ENCODE measurements at regions not wholly inside any gene's neighbourhood (a gene's known extent, or its start where the extent isn't known, plus 50 kb on each side); places are given as distances from the start of the nearest gene placed in this dataset.
A peak's percentile ranks its signal among the peaks of the same experiment; 100 is the strongest.

GRCh38 chr12:30506411-30506810, 189.3 kb downstream of the IPO8 start:
- DNase-seq: no peak

- DNase-seq: no peak
Measured at GRCh38 chr12:30501718-30502117, 194.0 kb downstream of the IPO8 start.

- no peak for DNase-seq
Measured at GRCh38 chr12:30500532-30500931, 195.1 kb downstream of the IPO8 start.

GRCh38 chr12:30485230-30485890, 210.3 kb downstream of the IPO8 start:
- DNase-seq: no peak

GRCh38 chr12:30484658-30485057, 211.0 kb downstream of the IPO8 start:
- DNase-seq: no peak

GRCh38 chr12:30482650-30483049, 213.0 kb downstream of the IPO8 start:
- DNase-seq: no peak

- DNase-seq: no peak
Measured at GRCh38 chr12:30473274-30473673, 222.4 kb downstream of the IPO8 start.

GRCh38 chr12:30466093-30466585, 229.5 kb downstream of the IPO8 start:
- DNase-seq: no peak

GRCh38 chr12:30463636-30464035, 232.0 kb downstream of the IPO8 start:
- DNase-seq: no peak

GRCh38 chr12:30462249-30462648, 233.4 kb downstream of the IPO8 start:
- no peak for DNase-seq

- DNase-seq: no peak
Measured at GRCh38 chr12:30461026-30461615, 234.5 kb downstream of the IPO8 start.

- DNase-seq: no peak
Measured at GRCh38 chr12:30458453-30458852, 237.2 kb downstream of the IPO8 start.

GRCh38 chr12:30457621-30458289, 237.9 kb downstream of the IPO8 start:
- peak; percentile 95 for DNase-seq

GRCh38 chr12:30450872-30451271, 244.8 kb downstream of the IPO8 start:
- peak; percentile 42 for DNase-seq

GRCh38 chr12:30450226-30450625, 245.4 kb downstream of the IPO8 start:
- DNase-seq: no peak

- DNase-seq: no peak
Measured at GRCh38 chr12:30448038-30448437, 247.6 kb downstream of the IPO8 start.

GRCh38 chr12:30447061-30447750, 248.5 kb downstream of the IPO8 start:
- DNase-seq: peak; percentile 21

GRCh38 chr12:30442461-30442860, 253.2 kb downstream of the IPO8 start:
- no peak for DNase-seq

- DNase-seq: peak; percentile 66
Measured at GRCh38 chr12:30440826-30441602, 254.7 kb downstream of the IPO8 start.

GRCh38 chr12:30439201-30439600, 256.5 kb downstream of the IPO8 start:
- no peak for DNase-seq

GRCh38 chr12:30438601-30439041, 257.0 kb downstream of the IPO8 start:
- no peak for DNase-seq

GRCh38 chr12:30437616-30438015, 258.1 kb downstream of the IPO8 start:
- DNase-seq: peak; percentile 75

- peak; percentile 50 for DNase-seq
Measured at GRCh38 chr12:30437044-30437443, 258.6 kb downstream of the IPO8 start.

Data from HCEC 1CT (cell line).